HG03103 (cell line): ENCODE measurements at regions not wholly inside any gene's neighbourhood (a gene's known extent, or its start where the extent isn't known, plus 50 kb on each side); places are given as distances from the start of the nearest gene placed in this dataset.

ENCODE experiments used
- ATAC-seq: cut with Tn5 transposase; IDR thresholded peaks from one replicate; pipeline ENCODE4 v1.9.1; 2021; ENCODE audit warnings: low read depth; ENCODE audit not compliant: unreplicated experiment

DNA sequence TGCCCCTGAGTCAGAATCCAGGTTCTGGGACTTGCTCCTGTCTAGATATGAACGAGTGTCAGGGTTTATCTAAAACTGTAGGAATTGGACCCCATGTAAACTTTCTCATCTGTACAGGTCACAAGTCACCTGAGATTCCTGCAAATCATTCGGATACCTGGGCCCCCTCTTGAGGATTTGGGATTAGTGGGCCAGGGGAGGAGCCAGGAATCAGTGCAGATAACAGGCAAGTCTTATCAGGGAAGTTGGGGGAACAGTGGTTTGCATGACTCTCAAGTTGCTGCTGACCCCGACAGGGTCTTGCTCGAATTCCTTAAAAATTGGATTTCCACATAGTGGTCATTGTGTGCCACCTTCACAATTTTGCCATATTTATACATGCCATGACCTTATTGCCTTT is 188.4 kb upstream of the LYZL1 start:
- no peak for ATAC-seq

GRCh38 chr10:29102233-29102632 is 186.6 kb upstream of the LYZL1 start:
- ATAC-seq, result no peak

DNA sequence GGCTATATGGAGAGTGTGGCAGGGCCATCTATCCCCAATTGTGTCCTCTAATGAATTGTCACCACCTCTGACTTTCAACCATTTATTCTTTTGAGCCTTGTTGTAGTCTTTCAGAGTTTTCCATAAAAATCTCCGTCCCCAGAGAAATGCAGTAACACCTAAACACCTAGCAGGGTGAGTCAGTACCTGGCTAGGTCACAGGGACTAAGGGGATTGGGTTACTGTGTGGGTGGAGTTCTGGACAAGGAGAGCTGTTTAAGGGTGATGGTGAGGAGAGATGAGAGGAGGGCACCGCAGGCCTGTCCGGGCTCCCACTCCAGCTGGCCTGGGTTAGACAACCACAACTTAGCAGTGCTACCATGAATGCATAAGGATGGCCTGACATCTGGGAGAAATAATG is 186.2 kb upstream of the LYZL1 start:
- no peak for ATAC-seq

- no peak for ATAC-seq
These were observed 184.0 kb upstream of the LYZL1 start for GRCh38 chr10:29104661-29105399.

- ATAC-seq, result no peak
These were observed 183.2 kb upstream of the LYZL1 start for GRCh38 chr10:29105516-29106215.

DNA sequence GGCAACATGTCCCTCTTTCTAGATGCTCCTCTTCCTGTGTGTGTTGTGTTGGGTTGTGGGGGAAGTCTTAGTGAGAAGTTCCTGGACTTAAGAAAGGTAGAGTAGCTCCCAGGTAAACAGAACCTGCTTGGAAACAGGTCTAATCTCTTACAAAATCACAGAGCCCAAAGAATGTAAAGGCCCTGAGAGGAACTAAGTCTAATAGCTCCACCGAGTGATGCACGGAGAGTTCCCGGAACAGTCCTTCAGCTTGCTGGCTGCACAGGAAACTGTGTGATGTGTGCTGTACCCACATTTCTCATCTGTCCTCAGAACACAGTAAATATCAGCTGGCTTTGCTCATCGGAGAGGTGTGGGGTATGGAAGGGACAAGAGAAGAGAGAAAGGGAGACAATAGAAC is 182.6 kb upstream of the LYZL1 start:
- ATAC-seq, result no peak

DNA sequence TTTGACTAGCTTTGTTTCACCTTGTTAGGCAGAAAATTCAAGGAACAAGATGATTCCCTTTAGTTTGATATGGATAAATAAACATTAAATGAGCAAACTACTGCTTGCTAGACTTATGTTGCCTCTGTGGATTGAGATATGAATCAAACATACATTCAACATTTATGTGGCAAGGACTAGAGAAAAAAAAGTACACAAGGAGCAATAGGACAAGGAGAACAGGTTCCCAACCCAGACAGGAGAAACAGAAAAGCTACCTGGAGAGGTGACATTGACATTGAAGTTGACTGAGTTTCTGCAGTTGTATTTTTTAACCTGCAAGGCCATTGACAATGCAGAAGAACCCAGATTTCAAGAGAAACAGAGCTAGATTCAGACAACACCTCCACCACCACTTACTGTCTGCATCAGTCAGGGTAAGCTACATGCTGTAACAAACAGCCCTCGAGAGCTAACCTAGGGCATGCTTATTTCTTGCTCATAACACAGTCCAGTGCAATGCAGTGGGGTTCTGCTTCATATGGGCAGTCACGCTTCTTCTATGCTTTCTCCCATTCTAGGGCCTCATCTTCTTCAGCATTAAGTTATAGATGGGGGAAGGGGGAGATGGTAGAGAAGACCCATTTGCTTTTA is 180.9 kb upstream of the LYZL1 start:
- no peak for ATAC-seq

GRCh38 chr10:29109707-29110571 is 178.9 kb upstream of the LYZL1 start:
- ATAC-seq, result no peak

DNA sequence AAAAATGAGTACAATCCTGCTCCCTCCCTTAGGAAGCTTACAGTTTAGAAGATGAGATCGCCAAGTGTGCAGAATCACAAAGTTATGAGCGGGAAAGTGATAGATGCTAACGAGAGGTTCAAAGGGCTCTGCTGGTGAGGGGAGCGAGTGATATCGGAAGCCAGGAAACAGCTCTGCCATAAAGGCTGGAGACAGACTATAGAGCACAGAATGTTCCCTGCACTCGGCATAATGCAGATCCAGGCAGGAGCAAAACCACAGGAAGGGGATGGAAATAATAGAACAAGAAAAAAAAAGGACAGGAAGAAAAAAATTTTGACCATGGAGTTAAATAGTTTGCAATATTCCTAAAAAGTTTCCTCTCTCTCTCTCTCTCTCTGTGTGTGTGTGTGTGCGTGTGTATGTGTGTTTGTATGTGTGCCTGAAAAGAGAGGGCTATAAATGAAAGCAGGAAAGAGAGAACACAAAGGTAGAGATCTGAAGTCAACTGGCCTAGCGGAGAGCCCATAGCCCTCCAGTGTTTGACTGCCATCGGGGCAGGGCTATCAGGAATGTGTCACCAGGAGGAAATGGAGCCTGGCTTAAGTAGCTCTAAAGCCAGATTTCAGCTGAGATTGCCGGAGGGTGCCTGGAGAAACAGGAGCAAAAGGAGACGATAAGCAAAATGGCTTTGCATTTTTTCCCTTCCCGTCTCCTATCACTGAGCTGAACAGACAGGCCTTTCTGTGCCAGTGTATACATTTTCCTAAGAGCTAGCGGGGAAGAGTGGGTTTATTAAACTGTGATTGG is 175.8 kb upstream of the LYZL1 start:
- ATAC-seq, result no peak

DNA sequence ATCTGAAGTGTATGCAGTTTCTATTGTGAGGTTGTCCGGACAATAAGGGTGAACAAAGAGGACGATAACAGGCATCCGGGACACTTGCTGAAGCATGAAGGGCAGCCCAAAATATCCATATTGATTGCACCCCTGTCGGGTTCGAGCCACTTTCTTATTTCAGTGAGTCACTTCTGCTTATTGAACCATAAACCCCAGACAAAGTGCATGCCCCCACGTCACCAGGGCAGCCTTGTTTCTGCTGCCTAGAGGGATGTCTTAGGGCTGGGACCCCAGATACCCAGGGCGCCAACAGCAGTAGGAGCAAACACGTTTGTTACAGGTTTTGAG is 175.3 kb upstream of the LYZL1 start:
- ATAC-seq, result no peak

DNA sequence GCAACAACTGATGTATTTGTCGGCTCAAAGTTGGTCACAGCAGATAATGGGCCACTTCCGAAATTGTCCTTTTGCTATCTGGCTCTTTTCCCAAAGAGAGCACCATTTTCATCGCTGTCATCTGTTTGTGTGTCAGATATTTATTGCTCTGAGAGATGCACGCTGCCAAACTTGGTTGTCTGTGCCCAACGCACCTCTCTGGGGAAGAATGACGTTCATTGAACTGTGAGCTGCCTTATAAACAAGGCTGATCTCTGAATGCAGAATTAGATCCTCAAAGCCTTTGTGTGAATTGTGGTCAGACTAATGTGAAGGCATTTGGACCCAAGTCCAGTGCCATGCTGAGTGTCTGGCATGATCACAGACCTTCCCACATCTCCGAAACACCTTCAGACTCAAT is 174.7 kb upstream of the LYZL1 start:
- no peak for ATAC-seq

DNA sequence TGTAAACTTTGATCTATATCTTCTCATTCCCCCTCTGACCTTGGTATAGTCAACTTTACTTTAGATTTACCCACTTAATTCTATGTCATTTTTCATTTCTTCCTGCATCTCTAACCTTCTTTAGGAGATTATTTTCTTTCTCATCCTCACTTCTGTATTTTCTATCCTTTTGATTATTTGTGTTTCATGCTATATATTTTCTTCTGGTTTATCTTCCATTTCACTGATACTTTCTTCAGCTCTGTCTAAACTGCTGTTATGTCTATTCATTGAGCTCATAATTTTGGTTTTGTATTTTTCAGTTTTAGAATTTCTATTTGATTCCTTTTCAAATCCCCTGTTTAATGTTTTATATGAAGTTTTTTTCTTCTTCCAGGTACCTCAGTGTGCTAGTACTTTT is 171.1 kb upstream of the LYZL1 start:
- no peak for ATAC-seq

GRCh38 chr10:29119374-29119773 is 169.5 kb upstream of the LYZL1 start:
- ATAC-seq, result no peak

- no peak for ATAC-seq
These were observed 168.7 kb upstream of the LYZL1 start for GRCh38 chr10:29120216-29120615.

DNA sequence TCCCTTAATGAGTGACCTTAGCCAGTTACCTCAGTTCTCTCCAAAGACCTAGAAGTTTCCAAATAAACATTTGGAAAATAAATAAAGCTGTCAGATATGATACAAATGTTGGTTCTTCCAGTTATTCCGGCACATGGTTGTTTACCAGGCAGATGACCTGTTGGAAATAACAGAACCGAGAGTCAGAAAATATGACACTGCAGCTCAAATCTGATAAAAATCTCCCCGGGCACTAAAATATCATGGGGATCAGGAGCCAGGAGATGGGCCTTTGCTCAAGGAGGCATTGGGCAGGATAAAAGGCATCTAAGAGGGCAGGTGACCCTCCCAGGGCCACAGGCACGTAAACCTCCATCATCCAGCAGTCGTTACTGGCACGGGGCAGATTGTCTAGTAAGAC is 164.0 kb upstream of the LYZL1 start:
- no peak for ATAC-seq

DNA sequence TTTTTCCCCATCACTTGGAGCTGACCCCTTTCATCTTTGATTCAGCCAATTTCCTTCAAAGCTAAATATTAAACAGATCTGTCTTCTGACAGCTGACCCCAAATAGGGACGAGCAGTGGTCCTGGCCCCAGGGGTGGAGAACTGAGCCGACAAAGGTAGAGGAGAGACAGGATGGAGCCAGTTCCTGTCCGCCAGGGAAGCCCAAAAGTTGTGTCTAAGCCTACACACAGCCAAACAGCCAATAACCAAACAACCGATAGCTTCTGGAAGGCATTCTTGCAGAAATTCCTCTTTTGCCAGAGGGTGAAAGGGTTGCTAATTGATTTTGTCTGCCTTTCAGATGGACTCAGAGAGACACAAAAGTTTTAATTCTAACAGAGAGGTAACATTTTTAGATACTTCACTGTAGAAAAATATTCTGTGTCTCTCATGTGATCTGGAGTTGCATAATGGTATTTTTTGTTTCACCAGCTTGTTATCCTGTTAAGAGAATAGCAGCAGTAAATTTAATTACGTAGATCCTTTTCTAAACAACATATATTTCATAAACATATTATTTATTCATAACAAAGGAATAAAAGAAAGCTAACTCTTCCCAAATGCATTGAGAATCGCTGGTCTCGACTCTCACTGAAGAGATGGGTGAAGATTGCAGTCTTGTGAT is 161.7 kb upstream of the LYZL1 start:
- no peak for ATAC-seq

GRCh38 chr10:29127731-29128130 is 161.1 kb upstream of the LYZL1 start:
- no peak for ATAC-seq

DNA sequence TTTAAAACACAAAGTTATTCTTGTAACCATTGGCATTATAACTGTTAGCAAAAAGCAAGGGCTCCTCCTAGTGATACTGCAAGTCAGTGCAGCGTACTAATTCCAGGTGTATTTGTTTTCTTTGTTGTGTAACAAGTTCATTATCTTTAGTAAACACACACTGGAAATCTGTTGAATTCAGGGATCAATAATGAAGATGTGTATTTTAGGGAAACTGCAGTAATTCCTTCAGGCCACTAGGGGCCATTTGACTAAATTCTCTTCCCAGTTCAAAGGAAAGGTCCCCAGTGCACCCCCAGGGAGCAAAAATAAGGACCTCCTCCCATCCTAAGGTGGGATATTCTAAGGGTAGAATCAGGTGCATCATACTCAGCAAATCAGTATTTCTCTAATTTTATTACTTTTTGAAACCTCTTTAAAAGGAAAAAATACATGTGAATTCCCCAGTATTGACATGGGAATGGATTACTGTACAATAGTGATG is 158.6 kb upstream of the LYZL1 start:
- no peak for ATAC-seq

GRCh38 chr10:29131952-29132547 is 156.8 kb upstream of the LYZL1 start:
- ATAC-seq, result no peak
